K562 (cell line): ENCODE measurements at regions not wholly inside any gene's neighbourhood (a gene's known extent, or its start where the extent isn't known, plus 50 kb on each side); places are given as distances from the start of the nearest gene placed in this dataset.

Experiments
- ATAC-seq: fragments of 200-7000 bp; cut with Tn5 transposase; 3 replicates; pipeline ENCODE4 v1.9.1; 2020; ENCODE audit warnings: moderate library complexity
- BruUV-seq: library from RNA; stranded (reverse); fragments of 400-500 nt; replicated peaks from 2 replicates; lab custom pipeline; 2021; lab: Mats Ljungman, UMichigan
- CTCF ChIA-PET: fragments of 300-600 bp; formaldehyde crosslinking; extraction: SDS; loops from one replicate; lab custom pipeline; 2021; ENCODE audit warnings: low intra/inter-chr PET ratio; lab: Yijun Ruan, JAX
- POLR2A ChIA-PET: fragments of 300-600, 350-650 bp; sonication (Branson Sonifier 250); formaldehyde crosslinking; extraction: SDS; loops from one replicate; lab custom pipeline; 2021; ENCODE audit warnings: antibody characterized with exemption, inconsistent platforms; lab: Yijun Ruan, JAX
- DNase-seq, 4 experiments: peaks; one replicate each; pipeline versions ENCODE4 v3.0.0 to v3.0.0-alpha.2; 2011 to 2018; ENCODE audit warnings: low spot score in 3 of 4, mixed read lengths in 3 of 4; ENCODE audit errors: extremely low read depth in 1 of 4
- FAIRE-seq: peaks from 2 replicates; lab custom pipeline; 2011; peaks lifted over from hg19 to GRCh38; lab: Jason Lieb, UNC
- H2AFZ ChIP-seq: 2 replicates; pipeline ENCODE4 v1.6.0; 2011; ENCODE audit warnings: low read depth, low read length, control low read depth, inconsistent platforms
- H3K27ac ChIP-seq: fragments of 200-600 bp; 3 replicates; pipeline ENCODE4 v1.8.0; 2011; ENCODE audit warnings: low read depth, mild to moderate bottlenecking, control low read depth, inconsistent platforms, low read length, moderate library complexity, mixed read lengths; ENCODE audit errors: extremely low read depth
- H3K27me3 ChIP-seq, 2 experiments: fragments of 300-600 bp in 1 of 2; 2 replicates in 1 of 2; 3 replicates in 1 of 2; pipeline versions ENCODE4 v1.6.0 to v1.8.0; 2011; ENCODE audit warnings: inconsistent platforms in 2 of 2, low read length in 2 of 2, mild to moderate bottlenecking in 1 of 2, mixed read lengths in 1 of 2, moderate library complexity in 1 of 2; ENCODE audit not compliant: control insufficient read depth in 2 of 2, insufficient read depth in 2 of 2
- H3K36me3 ChIP-seq: fragments of 300-600 bp; 3 replicates; pipeline ENCODE4 v1.8.0; 2011; ENCODE audit warnings: mild to moderate bottlenecking, low read length, inconsistent platforms; ENCODE audit not compliant: control insufficient read depth, insufficient read depth
- H3K4me1 ChIP-seq, 2 experiments: fragments of 200-600 bp in 1 of 2; replicated peaks in 1 of 2; 2 replicates in 1 of 2; 3 replicates in 1 of 2; pipeline versions ENCODE4 v1.5.1 to v1.8.0; 2011; ENCODE audit warnings: inconsistent platforms in 2 of 2, low read length in 2 of 2, mild to moderate bottlenecking in 1 of 2, mixed read lengths in 1 of 2, moderate library complexity in 1 of 2; ENCODE audit not compliant: control insufficient read depth in 2 of 2, insufficient read depth in 2 of 2
- H3K4me2 ChIP-seq: 2 replicates; pipeline ENCODE4 v1.6.1; 2011; ENCODE audit warnings: low read length, control low read depth, inconsistent platforms, mixed read lengths; ENCODE audit not compliant: insufficient read depth
- H3K4me3 ChIP-seq: fragments of 200-600 bp; sonication (generic), shearing (Covaris generic); 2 replicates; pipeline ENCODE4 v1.5.1; 2016; ENCODE audit warnings: control low read depth, inconsistent platforms
- H3K79me2 ChIP-seq: fragments of 200-600 bp; 3 replicates; pipeline ENCODE4 v1.8.0; 2011; ENCODE audit warnings: low read length, inconsistent platforms; ENCODE audit not compliant: control insufficient read depth, insufficient read depth
- H3K9ac ChIP-seq, 2 experiments: 2 replicates each; pipeline versions ENCODE4 v1.6.0 to v1.6.1; 2011; ENCODE audit warnings: low read depth in 2 of 2, low read length in 2 of 2, control low read depth in 1 of 2, inconsistent platforms in 1 of 2, mild to moderate bottlenecking in 1 of 2, mixed read lengths in 1 of 2; ENCODE audit not compliant: insufficient read depth in 1 of 2
- H3K9me1 ChIP-seq: one replicate; pipeline ENCODE4 v1.6.0; 2011; ENCODE audit warnings: inconsistent platforms, mild to moderate bottlenecking, low read length, moderate library complexity; ENCODE audit not compliant: control insufficient read depth, insufficient read depth
- H3K9me3 ChIP-seq: replicated peaks from 2 replicates; pipeline ENCODE4 v1.5.1; 2011; ENCODE audit warnings: low read depth, low read length, inconsistent platforms; ENCODE audit not compliant: control insufficient read depth, insufficient read depth
- H4K20me1 ChIP-seq: replicated peaks from 2 replicates; pipeline ENCODE4 v1.6.1; 2011; ENCODE audit warnings: low read length, inconsistent platforms, mixed read lengths; ENCODE audit not compliant: control insufficient read depth, insufficient read depth
- LEF1 ChIP-seq: fragments of 450-650 bp; IDR thresholded peaks from 2 replicates; pipeline ENCODE4 v1.6.1; 2016; ENCODE audit warnings: mild to moderate bottlenecking
- TAF15 ChIP-seq: fragments of 200-400 bp; formaldehyde crosslinking; IDR thresholded peaks from 2 replicates; pipeline ENCODE4 v1.6.1; 2017; ENCODE audit warnings: mild to moderate bottlenecking, low read depth, low read length, moderate library complexity
- WGBS: fragments of 100-300 bp; shearing (Covaris generic); methylation state at CpG from one replicate; pipeline ENCODE4 v1.1.6; 2016; ENCODE audit warnings: low coverage, mixed read lengths; ENCODE audit not compliant: insufficient coverage; ENCODE audit errors: missing lambda C conversion rate; 5-methylcytosine and 5-hydroxymethylcytosine counted together
- in situ Hi-C: fragments of 300-500 bp; cut with MboI; formaldehyde crosslinking; loops from 4 replicates; pipeline ENCODE4 v1.15.0; 2018; ENCODE audit warnings: inconsistent platforms, mixed read lengths
- intact Hi-C: fragments of 100-400 bp; cut with micrococcal nuclease; formaldehyde crosslinking; loops from 2 replicates; pipeline ENCODE4 v1.14.2; 2022
- TF ChIP-seq, protein P1 (sequence below), 2 experiments: fragments of 450-650 bp; formaldehyde crosslinking in 1 of 2; IDR thresholded peaks; 2 replicates each; pipeline versions ENCODE4 v1.4.0 to v1.6.1; 2014 to 2020; ENCODE audit warnings: mild to moderate bottlenecking in 2 of 2, borderline replicate concordance in 1 of 2, low read depth in 1 of 2
- TF ChIP-seq, protein P2 (sequence below): fragments of 200-800 bp; sonication (Bioruptor generic); IDR thresholded peaks from 2 replicates; pipeline ENCODE4 v1.6.1; 2016; ENCODE audit warnings: missing genetic modification characterization, missing compliant biosample characterization

DNA sequence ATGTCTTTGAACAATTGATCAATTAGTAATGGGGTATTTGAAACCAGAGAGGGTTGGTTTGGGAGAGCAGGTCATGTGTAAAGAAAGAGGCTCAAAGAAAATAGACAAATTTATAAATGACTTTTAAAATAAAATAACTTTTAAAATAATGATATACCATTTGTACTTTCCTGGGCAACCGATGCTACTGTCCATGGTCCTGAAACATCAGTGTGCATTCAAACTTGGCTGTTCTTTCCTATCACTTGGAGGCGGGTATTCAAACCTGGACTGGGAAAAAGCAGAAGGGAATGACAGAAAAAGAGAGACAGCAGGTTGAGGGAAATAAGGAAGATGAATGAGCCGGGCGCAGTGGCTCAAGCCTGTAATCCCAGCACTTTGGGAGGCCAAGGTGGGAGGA is 1446.4 kb upstream of the WWC1 start:
- peak; percentile 3 to 7 (median 6) for DNase-seq
- H4K20me1 ChIP-seq: no peaks in the 10 kb centered on the region
- ChIA-PET POLR2A (no interaction called here), CTCF (no interaction called here)
- H3K27ac ChIP-seq: no peak overlapping the region
- H3K9me3 ChIP-seq: no peaks in the 10 kb centered on the region
- WGBS: 2% methylated on average over 3 of the region's 4 CpGs
- H3K4me3 ChIP-seq: no peak overlapping the region
- BruUV-seq: no TSS peak
- H3K79me2 ChIP-seq: no peaks in the 10 kb centered on the region
- no peak overlapping the region for H3K4me2 ChIP-seq
- H3K4me1 ChIP-seq: no peaks in the 10 kb centered on the region
- in situ Hi-C loops (no loop called here), intact Hi-C loops (no loop called here)
- H3K9me1 ChIP-seq: no peaks in the 10 kb centered on the region
- no peaks in the 10 kb centered on the region for H3K36me3 ChIP-seq
- TF ChIP-seq, protein P1, sequence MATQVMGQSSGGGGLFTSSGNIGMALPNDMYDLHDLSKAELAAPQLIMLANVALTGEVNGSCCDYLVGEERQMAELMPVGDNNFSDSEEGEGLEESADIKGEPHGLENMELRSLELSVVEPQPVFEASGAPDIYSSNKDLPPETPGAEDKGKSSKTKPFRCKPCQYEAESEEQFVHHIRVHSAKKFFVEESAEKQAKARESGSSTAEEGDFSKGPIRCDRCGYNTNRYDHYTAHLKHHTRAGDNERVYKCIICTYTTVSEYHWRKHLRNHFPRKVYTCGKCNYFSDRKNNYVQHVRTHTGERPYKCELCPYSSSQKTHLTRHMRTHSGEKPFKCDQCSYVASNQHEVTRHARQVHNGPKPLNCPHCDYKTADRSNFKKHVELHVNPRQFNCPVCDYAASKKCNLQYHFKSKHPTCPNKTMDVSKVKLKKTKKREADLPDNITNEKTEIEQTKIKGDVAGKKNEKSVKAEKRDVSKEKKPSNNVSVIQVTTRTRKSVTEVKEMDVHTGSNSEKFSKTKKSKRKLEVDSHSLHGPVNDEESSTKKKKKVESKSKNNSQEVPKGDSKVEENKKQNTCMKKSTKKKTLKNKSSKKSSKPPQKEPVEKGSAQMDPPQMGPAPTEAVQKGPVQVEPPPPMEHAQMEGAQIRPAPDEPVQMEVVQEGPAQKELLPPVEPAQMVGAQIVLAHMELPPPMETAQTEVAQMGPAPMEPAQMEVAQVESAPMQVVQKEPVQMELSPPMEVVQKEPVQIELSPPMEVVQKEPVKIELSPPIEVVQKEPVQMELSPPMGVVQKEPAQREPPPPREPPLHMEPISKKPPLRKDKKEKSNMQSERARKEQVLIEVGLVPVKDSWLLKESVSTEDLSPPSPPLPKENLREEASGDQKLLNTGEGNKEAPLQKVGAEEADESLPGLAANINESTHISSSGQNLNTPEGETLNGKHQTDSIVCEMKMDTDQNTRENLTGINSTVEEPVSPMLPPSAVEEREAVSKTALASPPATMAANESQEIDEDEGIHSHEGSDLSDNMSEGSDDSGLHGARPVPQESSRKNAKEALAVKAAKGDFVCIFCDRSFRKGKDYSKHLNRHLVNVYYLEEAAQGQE (IDR thresholded peaks at IDR 0.05; ENCODE audit: borderline replicate concordance): peak; percentile 79
- TF ChIP-seq, protein P1 (CRISPR knock-in tag; IDR thresholded peaks at IDR 0.05; ENCODE audit: low read depth): 0 out of 2 replicates have a peak, but pooled peaks have one; percentile 27
- no peak for TF ChIP-seq LEF1
- no peak for TF ChIP-seq TAF15
- TF ChIP-seq, protein P2, sequence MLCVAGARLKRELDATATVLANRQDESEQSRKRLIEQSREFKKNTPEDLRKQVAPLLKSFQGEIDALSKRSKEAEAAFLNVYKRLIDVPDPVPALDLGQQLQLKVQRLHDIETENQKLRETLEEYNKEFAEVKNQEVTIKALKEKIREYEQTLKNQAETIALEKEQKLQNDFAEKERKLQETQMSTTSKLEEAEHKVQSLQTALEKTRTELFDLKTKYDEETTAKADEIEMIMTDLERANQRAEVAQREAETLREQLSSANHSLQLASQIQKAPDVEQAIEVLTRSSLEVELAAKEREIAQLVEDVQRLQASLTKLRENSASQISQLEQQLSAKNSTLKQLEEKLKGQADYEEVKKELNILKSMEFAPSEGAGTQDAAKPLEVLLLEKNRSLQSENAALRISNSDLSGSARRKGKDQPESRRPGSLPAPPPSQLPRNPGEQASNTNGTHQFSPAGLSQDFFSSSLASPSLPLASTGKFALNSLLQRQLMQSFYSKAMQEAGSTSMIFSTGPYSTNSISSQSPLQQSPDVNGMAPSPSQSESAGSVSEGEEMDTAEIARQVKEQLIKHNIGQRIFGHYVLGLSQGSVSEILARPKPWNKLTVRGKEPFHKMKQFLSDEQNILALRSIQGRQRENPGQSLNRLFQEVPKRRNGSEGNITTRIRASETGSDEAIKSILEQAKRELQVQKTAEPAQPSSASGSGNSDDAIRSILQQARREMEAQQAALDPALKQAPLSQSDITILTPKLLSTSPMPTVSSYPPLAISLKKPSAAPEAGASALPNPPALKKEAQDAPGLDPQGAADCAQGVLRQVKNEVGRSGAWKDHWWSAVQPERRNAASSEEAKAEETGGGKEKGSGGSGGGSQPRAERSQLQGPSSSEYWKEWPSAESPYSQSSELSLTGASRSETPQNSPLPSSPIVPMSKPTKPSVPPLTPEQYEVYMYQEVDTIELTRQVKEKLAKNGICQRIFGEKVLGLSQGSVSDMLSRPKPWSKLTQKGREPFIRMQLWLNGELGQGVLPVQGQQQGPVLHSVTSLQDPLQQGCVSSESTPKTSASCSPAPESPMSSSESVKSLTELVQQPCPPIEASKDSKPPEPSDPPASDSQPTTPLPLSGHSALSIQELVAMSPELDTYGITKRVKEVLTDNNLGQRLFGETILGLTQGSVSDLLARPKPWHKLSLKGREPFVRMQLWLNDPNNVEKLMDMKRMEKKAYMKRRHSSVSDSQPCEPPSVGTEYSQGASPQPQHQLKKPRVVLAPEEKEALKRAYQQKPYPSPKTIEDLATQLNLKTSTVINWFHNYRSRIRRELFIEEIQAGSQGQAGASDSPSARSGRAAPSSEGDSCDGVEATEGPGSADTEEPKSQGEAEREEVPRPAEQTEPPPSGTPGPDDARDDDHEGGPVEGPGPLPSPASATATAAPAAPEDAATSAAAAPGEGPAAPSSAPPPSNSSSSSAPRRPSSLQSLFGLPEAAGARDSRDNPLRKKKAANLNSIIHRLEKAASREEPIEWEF (CRISPR knock-in tag): no peak
- H3K27me3 ChIP-seq: no peaks in the 10 kb centered on the region
- H3K9ac ChIP-seq: no peak overlapping the region
- ATAC-seq: no peak
- FAIRE-seq: no peak
- no peak overlapping the region for H2AFZ ChIP-seq
